NCI-H748 treated with DMSO at 0.1 percent for 48 hours (cell line): ENCODE measurements at regions not wholly inside any gene's neighbourhood (a gene's known extent, or its start where the extent isn't known, plus 50 kb on each side); places are given as distances from the start of the nearest gene placed in this dataset.
"Not testable (repeated sequence)": the region's sequence is repeated elsewhere in the genome, so short reads cannot be mapped to it uniquely, and the experiment has no call there.

Experiments used
- DNase-seq: peaks from one replicate; lab custom pipeline; 2025; lab: John Stamatoyannopoulos, UW

GRCh38 chr14:106475214-106475613 is 948.8 kb downstream of the TMEM121 start:
- DNase-seq: not testable (repeated sequence)

DNA sequence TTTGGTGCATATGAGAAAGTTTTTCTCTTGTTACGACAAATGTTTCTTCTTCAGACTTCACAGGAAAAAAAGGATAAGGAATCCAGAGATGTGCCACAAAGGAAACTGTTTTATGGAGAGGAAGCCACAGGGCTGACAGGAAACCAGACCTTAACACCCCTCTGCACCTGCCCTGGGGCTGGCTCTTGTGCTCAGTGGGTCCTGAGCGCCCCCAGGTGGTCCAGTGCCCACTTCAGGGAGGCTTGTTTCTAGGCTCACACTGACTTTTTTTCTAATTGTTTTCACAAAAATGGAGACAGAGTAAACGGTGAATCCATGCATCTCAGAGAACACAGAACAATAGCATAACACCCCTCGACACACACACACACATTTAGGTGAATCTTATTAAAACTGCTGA is 951.2 kb downstream of the TMEM121 start:
- not testable (repeated sequence) for DNase-seq

DNA sequence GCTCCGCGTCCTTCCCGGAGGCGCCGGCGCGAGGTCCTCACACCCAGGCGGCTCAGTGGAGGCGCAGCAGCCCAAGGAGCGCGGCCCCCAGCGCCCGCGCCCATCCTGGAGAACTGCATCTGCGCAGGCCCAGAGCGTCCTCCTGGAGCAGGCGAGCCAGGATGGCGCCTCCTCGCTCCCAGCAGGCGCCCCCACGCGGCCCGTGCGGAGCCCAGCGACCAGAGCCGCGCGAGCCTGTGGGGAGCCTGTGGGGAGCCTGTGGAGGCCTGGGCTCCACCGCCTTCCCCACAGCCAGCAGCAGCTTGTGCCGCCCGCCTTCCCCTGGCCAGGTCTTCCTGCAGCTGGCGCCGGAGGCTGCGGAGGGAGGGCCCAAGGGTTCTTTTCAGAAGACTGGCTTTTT is 953.9 kb downstream of the TMEM121 start:
- DNase-seq: not testable (repeated sequence)

DNA sequence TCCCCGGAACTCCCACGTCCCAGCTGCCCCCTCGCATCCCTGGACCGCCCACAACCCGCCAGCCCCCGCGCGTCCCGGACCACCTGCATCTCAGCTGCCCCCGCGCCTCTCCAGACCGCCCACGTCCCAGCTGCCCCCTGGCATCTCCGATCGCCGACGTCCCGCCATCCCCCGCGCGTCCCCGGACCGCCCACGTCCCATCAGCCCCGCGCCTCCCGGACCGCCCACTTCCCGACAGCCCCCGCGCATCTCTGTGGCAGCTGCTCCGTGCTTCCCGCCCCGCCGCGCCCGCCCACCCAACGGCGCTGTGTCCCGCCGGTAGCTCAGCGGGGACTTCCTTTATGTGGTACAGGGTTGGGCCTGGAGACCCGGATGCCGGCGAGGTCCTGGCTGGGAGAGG is 955.8 kb downstream of the TMEM121 start:
- DNase-seq: not testable (repeated sequence)

DNA sequence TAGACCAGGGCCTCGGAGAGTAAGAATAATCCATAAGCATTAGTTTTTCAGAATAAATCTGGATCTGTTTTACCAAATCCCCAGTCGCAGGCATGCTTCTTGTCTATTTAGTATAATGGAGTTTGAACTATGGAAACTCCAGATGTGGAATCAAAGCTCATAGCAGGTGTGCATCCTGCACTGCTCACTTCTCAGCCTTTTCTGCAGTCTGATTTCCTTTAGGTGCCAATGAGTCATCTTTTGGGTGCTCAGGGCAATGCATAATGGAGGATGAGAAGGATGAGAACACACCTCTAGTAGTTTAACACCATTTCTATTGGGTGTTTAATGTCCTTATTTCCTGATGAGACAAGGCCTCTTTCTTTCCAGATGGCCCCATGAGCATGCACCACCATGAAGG is 961.2 kb downstream of the TMEM121 start:
- no peak for DNase-seq

GRCh38 chr14:106488291-106488690 is 961.9 kb downstream of the TMEM121 start:
- no peak for DNase-seq

DNA sequence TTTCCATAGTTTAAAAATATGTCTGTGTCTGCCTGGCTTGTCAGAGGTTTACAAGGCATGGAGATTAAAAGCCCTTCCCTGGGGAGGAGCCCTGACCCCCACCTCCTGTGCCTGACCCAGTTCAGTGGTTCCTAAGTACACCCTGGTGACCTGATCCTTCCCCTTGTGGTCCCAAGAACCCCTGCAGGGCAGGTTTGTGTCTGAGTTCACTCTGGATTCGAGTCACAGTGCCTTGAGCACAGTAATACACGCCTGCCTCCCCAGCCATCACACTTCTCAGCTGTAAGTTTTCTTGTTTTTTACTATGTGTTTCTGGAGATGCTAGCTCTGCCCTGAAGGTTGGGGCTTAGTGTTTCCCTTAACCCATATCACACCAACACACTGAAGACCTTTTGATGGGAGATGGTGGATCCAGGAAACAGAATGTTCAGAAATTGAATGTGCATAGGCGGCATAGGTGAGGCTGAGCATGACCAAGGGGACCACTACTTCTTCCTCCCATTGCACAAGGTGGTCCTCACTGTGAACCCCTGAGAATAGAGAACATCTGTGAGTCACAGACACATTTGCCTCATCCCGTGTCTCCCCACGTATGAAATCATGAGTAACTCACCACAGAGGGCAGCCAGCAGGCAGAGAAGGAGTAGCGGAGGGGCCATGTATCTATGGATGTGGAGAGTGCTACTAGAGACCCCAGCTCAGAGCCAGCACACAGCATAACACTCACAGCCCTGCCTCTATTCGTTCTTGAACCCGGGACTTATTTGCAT is 962.9 kb downstream of the TMEM121 start:
- DNase-seq: no peak

- no peak for DNase-seq
Measured at GRCh38 chr14:106490442-106490841, 964.1 kb downstream of the TMEM121 start.

DNA sequence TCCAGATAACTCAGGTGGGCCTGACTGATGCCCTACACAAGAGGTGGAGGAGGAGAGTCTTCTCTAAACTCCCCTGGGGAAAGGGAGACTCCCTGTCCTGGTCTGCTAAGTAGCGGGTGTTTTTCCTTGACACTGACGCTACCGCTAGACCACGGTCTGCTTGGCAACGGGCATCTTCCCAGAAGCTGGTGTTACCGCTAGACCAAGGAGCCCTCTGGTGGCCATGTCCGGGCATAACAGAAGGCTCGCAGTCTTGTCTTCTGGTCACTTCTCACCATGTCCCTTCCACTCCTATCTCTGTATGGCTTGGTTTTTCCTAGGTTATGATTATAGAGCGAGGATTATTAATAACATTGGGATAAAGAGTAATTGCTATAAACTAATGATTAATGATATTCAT is 965.5 kb downstream of the TMEM121 start:
- no peak for DNase-seq

- DNase-seq: no peak
Measured at GRCh38 chr14:106493962-106494823, 967.8 kb downstream of the TMEM121 start.

DNA sequence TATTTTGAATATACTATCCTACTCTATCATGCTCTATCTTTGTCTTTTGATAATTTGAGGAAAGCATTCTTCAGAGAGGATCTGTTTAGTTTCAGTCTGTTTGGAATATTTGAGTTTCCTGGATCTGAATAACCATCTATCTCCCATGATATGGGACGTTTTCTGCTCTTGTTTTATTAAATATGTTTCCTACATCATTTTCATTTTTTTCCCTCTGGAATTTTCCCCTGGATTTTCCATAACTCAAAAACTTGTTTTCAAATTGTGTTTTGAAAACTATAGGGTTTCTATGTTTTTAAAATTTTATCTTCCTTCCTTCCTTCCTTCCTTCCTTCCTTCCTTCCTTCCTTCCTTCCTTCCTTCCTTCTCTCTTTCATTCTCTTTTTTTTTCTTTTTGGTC is 974.2 kb downstream of the TMEM121 start:
- no peak for DNase-seq

GRCh38 chr14:106501898-106502297 is 975.5 kb downstream of the TMEM121 start:
- DNase-seq: no peak

GRCh38 chr14:106505366-106505765 is 979.0 kb downstream of the TMEM121 start:
- DNase-seq: no peak

DNA sequence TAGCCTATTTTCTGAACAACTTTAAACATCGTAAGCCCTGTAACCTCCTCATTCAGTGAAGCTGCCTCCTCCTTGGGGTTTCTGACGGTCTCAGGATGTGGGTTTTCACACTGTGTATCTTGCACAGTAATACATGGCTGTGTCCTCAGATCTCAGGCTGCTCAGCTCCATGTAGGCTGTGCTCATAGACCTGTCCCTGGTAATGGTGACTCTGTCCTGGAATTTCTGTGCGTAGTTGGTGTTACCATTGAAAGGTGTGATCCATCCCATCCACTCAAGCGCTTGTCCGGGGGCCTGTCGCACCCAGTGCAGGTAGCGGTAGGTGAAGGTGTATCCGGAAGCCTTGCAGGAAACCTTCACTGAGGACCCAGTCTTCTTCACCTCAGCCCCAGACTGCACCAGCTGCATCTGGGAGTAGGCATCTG is 980.5 kb downstream of the TMEM121 start:
- no peak for DNase-seq

DNA sequence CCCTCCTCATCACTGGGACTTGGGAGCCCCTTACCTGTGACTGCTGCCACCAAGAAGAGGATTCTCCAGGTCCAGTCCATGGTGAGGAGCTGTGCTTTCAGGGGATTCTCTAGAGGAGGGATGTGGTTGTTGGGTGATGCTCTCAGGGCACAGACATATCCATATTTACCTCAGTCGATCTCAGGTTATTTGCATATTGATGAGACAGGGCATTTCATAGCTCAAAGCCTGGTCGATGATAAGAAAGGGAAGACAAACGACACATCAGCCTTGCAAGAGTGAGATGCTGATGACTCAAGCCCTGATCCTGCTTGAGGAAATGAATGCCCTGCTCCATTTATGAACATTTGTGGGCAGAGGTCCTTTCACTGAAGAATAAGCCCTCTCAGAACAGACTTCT is 981.0 kb downstream of the TMEM121 start:
- no peak for DNase-seq

DNA sequence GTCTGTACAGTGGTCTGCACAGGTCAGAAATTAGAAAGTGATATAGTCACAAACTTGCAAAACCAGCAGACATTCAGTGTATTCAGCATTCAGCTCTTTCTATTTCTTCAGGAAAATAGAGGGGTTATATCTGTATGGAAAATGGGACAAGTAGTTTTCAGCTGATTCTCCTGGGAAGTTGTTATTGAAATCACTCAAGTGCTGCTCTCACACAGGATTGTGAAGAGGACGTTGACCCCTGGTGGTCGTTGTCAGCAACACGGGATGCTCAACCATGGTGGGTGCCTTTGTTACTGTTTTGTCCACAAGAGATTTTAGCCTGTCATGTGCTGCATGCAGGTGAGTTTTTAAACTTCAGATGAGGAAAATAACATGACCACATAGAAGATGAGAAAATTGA is 981.8 kb downstream of the TMEM121 start:
- DNase-seq: no peak

DNA sequence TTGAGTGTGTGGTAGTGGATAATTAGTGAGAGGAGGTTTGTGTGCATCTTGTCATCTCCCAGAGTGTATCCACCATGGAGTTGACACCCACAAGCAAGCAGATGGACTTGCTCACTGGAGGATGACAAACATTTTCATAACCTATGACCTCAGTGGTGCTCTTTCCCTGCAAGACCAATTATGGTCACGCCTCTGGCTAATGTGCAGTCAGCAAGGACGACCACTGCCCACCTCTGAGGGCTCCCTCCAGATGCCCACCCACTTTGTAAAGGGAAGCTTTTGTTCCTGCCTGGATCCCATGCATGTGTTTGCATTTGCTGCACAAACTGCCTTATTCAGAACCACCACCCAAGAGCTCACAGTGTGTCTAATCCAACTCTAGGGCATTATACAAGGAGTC is 982.8 kb downstream of the TMEM121 start:
- DNase-seq: no peak

DNA sequence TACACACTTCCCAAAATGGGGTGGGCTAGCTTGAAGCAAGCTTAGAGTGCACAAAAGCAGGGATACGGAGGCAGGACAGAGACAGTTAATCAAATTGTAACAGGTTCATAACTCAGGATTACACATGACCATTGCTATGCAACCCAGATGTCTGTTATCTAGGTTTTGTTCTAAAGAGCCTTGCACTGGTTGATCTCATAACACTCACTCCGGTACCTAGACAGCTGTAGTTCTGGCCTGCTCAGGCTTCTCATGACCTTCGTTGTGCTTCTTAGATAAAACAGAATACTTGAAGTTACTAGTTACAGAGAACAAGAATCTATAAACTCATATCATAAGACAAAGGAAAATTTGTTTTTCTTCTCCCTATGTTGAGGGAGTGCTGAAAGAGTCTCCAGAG is 983.4 kb downstream of the TMEM121 start:
- DNase-seq: no peak

GRCh38 chr14:106511006-106511799 is 984.8 kb downstream of the TMEM121 start:
- no peak for DNase-seq

- no peak for DNase-seq
Measured at GRCh38 chr14:106511800-106512198, 985.4 kb downstream of the TMEM121 start.

DNA sequence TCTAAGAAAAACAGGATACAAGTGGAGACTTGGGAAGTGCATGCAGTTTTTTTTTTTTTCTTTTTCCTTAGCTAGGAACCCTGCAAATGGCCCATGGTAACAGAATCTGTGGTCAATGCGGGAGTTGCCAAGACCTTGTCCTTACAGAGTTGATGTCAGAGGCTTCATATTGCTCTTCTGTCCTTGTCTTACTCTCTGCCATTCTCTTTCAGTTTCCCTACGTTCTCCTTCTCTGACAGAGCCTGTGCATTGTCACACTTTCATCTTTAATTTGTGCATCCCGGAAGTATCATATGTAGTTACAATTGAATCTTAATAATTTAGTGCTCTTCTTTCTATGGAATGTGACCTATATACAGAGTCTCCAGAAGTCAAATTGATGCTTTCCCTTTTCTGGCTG is 986.9 kb downstream of the TMEM121 start:
- no peak for DNase-seq
